Stimulated activated CD4-positive, alpha-beta T cell treated with anti-CD3 and anti-CD28 coated beads, Interleukin-12 subunit alpha, Interleukin-12 subunit beta, amount 100 ng/mL, for 4 hours (primary cell): ENCODE measurements at regions not wholly inside any gene's neighbourhood (a gene's known extent, or its start where the extent isn't known, plus 50 kb on each side); places are given as distances from the start of the nearest gene placed in this dataset.
"Not testable (repeated sequence)": the region's sequence is repeated elsewhere in the genome, so short reads cannot be mapped to it uniquely, and the experiment has no call there.

Experiments
- DNase-seq: peaks from one replicate; pipeline ENCODE4 v3.0.0-alpha.2; 2020

GRCh38 chr7:17558558-17559332 is 260.3 kb downstream of the AHR start:
- no peak for DNase-seq

- no peak for DNase-seq
Observed at GRCh38 chr7:17559388-17559787, 260.9 kb downstream of the AHR start.

GRCh38 chr7:17560516-17560915 is 262.1 kb downstream of the AHR start:
- DNase-seq = no peak

- no peak for DNase-seq
Observed at GRCh38 chr7:17560966-17561365, 262.5 kb downstream of the AHR start.

- no peak for DNase-seq
Observed at GRCh38 chr7:17564678-17565212, 266.3 kb downstream of the AHR start.

GRCh38 chr7:17580141-17580540 is 281.7 kb downstream of the AHR start:
- DNase-seq = no peak

- DNase-seq = no peak
Observed at GRCh38 chr7:17580856-17581255, 282.4 kb downstream of the AHR start.

GRCh38 chr7:17581301-17581700 is 282.8 kb downstream of the AHR start:
- no peak for DNase-seq

GRCh38 chr7:17582696-17583095 is 284.2 kb downstream of the AHR start:
- DNase-seq = not testable (repeated sequence)

GRCh38 chr7:17583786-17584185 is 285.3 kb downstream of the AHR start:
- DNase-seq = no peak

- no peak for DNase-seq
Observed at GRCh38 chr7:17584822-17585221, 286.4 kb downstream of the AHR start.

- DNase-seq = no peak
Observed at GRCh38 chr7:17586711-17587110, 288.3 kb downstream of the AHR start.

GRCh38 chr7:17588730-17589129 is 290.3 kb downstream of the AHR start:
- no peak for DNase-seq

GRCh38 chr7:17589671-17590070 is 291.2 kb downstream of the AHR start:
- DNase-seq = no peak

GRCh38 chr7:17590221-17590620 is 291.8 kb downstream of the AHR start:
- DNase-seq = no peak

- DNase-seq = no peak
Observed at GRCh38 chr7:17593819-17594419, 295.5 kb downstream of the AHR start.

- DNase-seq = no peak
Observed at GRCh38 chr7:17595546-17595945, 297.1 kb downstream of the AHR start.

- no peak for DNase-seq
Observed at GRCh38 chr7:17598305-17598704, 299.9 kb downstream of the AHR start.

GRCh38 chr7:17598846-17599245 is 300.4 kb downstream of the AHR start:
- DNase-seq = no peak

- no peak for DNase-seq
Observed at GRCh38 chr7:17599733-17600339, 301.4 kb downstream of the AHR start.

GRCh38 chr7:17600340-17600752 is 301.9 kb downstream of the AHR start:
- DNase-seq = no peak

GRCh38 chr7:17601921-17602320 is 303.5 kb downstream of the AHR start:
- DNase-seq = no peak

GRCh38 chr7:17608114-17608833 is 309.8 kb downstream of the AHR start:
- no peak for DNase-seq
